SK-N-SH treated with all-trans-retinoic acid at 6 μM for 48 hours (cell line): ENCODE measurements at regions not wholly inside any gene's neighbourhood (a gene's known extent, or its start where the extent isn't known, plus 50 kb on each side); places are given as distances from the start of the nearest gene placed in this dataset.

ENCODE experiments used
- ATAC-seq: fragments of 200-7000 bp; cut with Tn5 transposase; 3 replicates; pipeline ENCODE4 v1.9.1; 2020; ENCODE audit warnings: mild to moderate bottlenecking, moderate library complexity
- ARNTL ChIP-seq: fragments of 450-650 bp; formaldehyde crosslinking; IDR thresholded peaks from 2 replicates; pipeline ENCODE4 v1.5.0; 2020; ENCODE audit warnings: low read depth, mild to moderate bottlenecking, moderate library complexity, borderline replicate concordance
- BACH2 ChIP-seq: fragments of 250-450 bp; sonication (Bioruptor Pico); IDR thresholded peaks from 2 replicates; pipeline ENCODE4 v1.9.0; 2021; ENCODE audit warnings: mild to moderate bottlenecking, borderline replicate concordance
- CREB5 ChIP-seq: fragments of 250-450 bp; sonication (Bioruptor Pico); IDR thresholded peaks from 2 replicates; pipeline ENCODE4 v1.5.1; 2020; ENCODE audit warnings: low read depth, mild to moderate bottlenecking, moderate library complexity
- CSDC2 ChIP-seq: fragments of 250-450 bp; sonication (Bioruptor Pico); IDR thresholded peaks from 2 replicates; pipeline ENCODE4 v1.5.0; 2020; ENCODE audit warnings: mild to moderate bottlenecking, moderate library complexity
- CSRNP3 ChIP-seq: fragments of 250-450 bp; sonication (Bioruptor Pico); IDR thresholded peaks from 2 replicates; pipeline ENCODE4 v1.5.1; 2021; ENCODE audit warnings: mild to moderate bottlenecking, moderate library complexity
- ESRRG ChIP-seq: fragments of 250-450 bp; sonication (Bioruptor Pico); IDR thresholded peaks from 2 replicates; pipeline ENCODE4 v1.6.1; 2021; ENCODE audit warnings: mild to moderate bottlenecking
- GLIS3 ChIP-seq: fragments of 250-450 bp; sonication (Bioruptor Pico); IDR thresholded peaks from 2 replicates; pipeline ENCODE4 v1.5.0; 2020; ENCODE audit warnings: mild to moderate bottlenecking, moderate library complexity
- ISL1 ChIP-seq: fragments of 250-450 bp; sonication (Bioruptor Pico); IDR thresholded peaks from 2 replicates; pipeline ENCODE4 v2.1.2; 2022; ENCODE audit warnings: mild to moderate bottlenecking, moderate library complexity
- OSR1 ChIP-seq: fragments of 250-450 bp; sonication (Bioruptor Pico); IDR thresholded peaks from 2 replicates; pipeline ENCODE4 v1.8.0; 2022; ENCODE audit warnings: moderate library complexity, mild to moderate bottlenecking, inconsistent platforms
- PATZ1 ChIP-seq: fragments of 250-450 bp; sonication (Bioruptor Pico); IDR thresholded peaks from 2 replicates; pipeline ENCODE4 v1.8.0; 2020; ENCODE audit warnings: mild to moderate bottlenecking, moderate library complexity, borderline replicate concordance
- POU6F1 ChIP-seq: fragments of 250-450 bp; sonication (Bioruptor Pico); IDR thresholded peaks from 2 replicates; pipeline ENCODE4 v1.8.0; 2021; ENCODE audit warnings: low read depth, mild to moderate bottlenecking, moderate library complexity, borderline replicate concordance
- RARB ChIP-seq: fragments of 250-450 bp; sonication (Bioruptor Pico); IDR thresholded peaks from 2 replicates; pipeline ENCODE4 v1.8.0; 2021; ENCODE audit warnings: mild to moderate bottlenecking, moderate library complexity
- SNAI2 ChIP-seq: fragments of 250-450 bp; sonication (Bioruptor Pico); IDR thresholded peaks from 2 replicates; pipeline ENCODE4 v1.5.0; 2020; ENCODE audit warnings: mild to moderate bottlenecking, moderate library complexity
- TOX ChIP-seq: fragments of 250-450 bp; sonication (Bioruptor Pico); IDR thresholded peaks from 2 replicates; pipeline ENCODE4 v1.8.0; 2021; ENCODE audit warnings: mild to moderate bottlenecking, moderate library complexity, borderline replicate concordance
- TSHZ2 ChIP-seq: fragments of 250-450 bp; sonication (Bioruptor Pico); IDR thresholded peaks from 2 replicates; pipeline ENCODE4 v1.5.0; 2020; ENCODE audit warnings: mild to moderate bottlenecking, moderate library complexity
- ZC3H10 ChIP-seq: fragments of 250-450 bp; sonication (Bioruptor Pico); IDR thresholded peaks from 2 replicates; pipeline ENCODE4 v1.5.1; 2021; ENCODE audit warnings: mild to moderate bottlenecking, moderate library complexity
- ZFP3 ChIP-seq: fragments of 250-450 bp; sonication (Bioruptor Pico); IDR thresholded peaks from 2 replicates; pipeline ENCODE4 v1.5.0; 2020; ENCODE audit warnings: mild to moderate bottlenecking, moderate library complexity
- ZFP30 ChIP-seq: fragments of 450-650 bp; formaldehyde crosslinking; IDR thresholded peaks from 2 replicates; pipeline ENCODE4 v1.5.0; 2022; ENCODE audit warnings: mild to moderate bottlenecking, moderate library complexity
- ZNF565 ChIP-seq: fragments of 450-650 bp; formaldehyde crosslinking; conservative IDR thresholded peaks from 2 replicates; pipeline ENCODE4 v1.5.0; 2020; ENCODE audit warnings: low read depth, mild to moderate bottlenecking, moderate library complexity
- ZNF70 ChIP-seq: fragments of 450-650 bp; formaldehyde crosslinking; IDR thresholded peaks from 2 replicates; pipeline ENCODE4 v1.5.0; 2020; ENCODE audit warnings: mild to moderate bottlenecking, moderate library complexity

GRCh38 chr16:48997946-48998345 lies 283.7 kb downstream of the CBLN1 start:
- TF ChIP-seq ZFP3 (CRISPR knock-in tag) (no peak), TOX (CRISPR knock-in tag) (no peak), PATZ1 (CRISPR knock-in tag) (no peak), GLIS3 (CRISPR knock-in tag) (no peak), ARNTL (CRISPR knock-in tag) (no peak), CSDC2 (CRISPR knock-in tag) (no peak), POU6F1 (CRISPR knock-in tag) (no peak), CSRNP3 (CRISPR knock-in tag) (no peak), ISL1 (CRISPR knock-in tag) (no peak), ZC3H10 (no peak), BACH2 (CRISPR knock-in tag) (no peak), ZNF565 (no peak), ZNF70 (CRISPR knock-in tag) (no peak), SNAI2 (CRISPR knock-in tag) (no peak), CREB5 (CRISPR knock-in tag) (no peak)
- ATAC-seq = no peak

- TF ChIP-seq ESRRG (CRISPR knock-in tag) (no peak), RARB (CRISPR knock-in tag) (no peak)
- no peak for ATAC-seq
Measured at GRCh38 chr16:48997081-48997615, 284.5 kb downstream of the CBLN1 start.

- TF ChIP-seq TOX (CRISPR knock-in tag) = no peak
- TF ChIP-seq POU6F1 (CRISPR knock-in tag) = no peak
- no peak for TF ChIP-seq ISL1 (CRISPR knock-in tag)
- TF ChIP-seq ZNF565 = no peak
- no peak for TF ChIP-seq CSRNP3 (CRISPR knock-in tag)
- no peak for TF ChIP-seq OSR1 (CRISPR knock-in tag)
- no peak for TF ChIP-seq ARNTL (CRISPR knock-in tag)
- no peak for TF ChIP-seq ZFP30 (CRISPR knock-in tag)
- no peak for TF ChIP-seq GLIS3 (CRISPR knock-in tag)
- TF ChIP-seq SNAI2 (CRISPR knock-in tag) = no peak
- no peak for TF ChIP-seq ZFP3 (CRISPR knock-in tag)
- no peak for TF ChIP-seq RARB (CRISPR knock-in tag)
- TF ChIP-seq ESRRG (CRISPR knock-in tag) = no peak
- TF ChIP-seq ZC3H10 = no peak
- TF ChIP-seq PATZ1 (CRISPR knock-in tag) = no peak
- TF ChIP-seq CSDC2 (CRISPR knock-in tag) = no peak
- no peak for TF ChIP-seq TSHZ2
- no peak for TF ChIP-seq BACH2 (CRISPR knock-in tag)
- TF ChIP-seq, all 23 proteins: peak for 0
Measured at GRCh38 chr16:48978501-48978900, 303.1 kb downstream of the CBLN1 start.

More at GRCh38 chr16:48978501-48978900, 303.1 kb downstream of the CBLN1 start:
- ATAC-seq = no peak
